ENCODE measurements at regions not wholly inside any gene's neighbourhood (a gene's known extent, or its start where the extent isn't known, plus 50 kb on each side); places are given as distances from the start of the nearest gene placed in this dataset.

DNA sequence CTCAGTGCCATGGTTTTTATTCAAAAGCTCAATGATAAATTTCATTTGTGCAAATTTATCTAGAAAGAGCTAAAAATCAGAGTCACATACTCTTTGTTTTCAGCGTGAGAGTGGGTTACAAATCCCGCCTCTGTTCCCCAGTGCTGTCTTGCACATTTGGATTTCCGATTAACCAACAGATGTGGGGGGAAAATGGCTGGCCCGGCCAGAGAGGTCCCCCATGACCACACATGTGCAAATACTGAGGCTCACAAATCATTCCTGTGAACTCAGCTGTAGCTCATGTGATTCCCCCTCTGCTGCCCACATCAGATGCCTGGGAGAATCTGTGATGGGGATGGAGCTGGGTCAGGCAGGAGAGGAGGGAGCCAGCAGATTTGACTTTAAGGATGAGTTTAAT lies 168.7 kb downstream of the PAX1 start:
- no peak for DNase-seq (ENCODE audit: low spot score)
- Histone ChIP-seq H3K27me3 (ENCODE audit: control insufficient read depth in 4 of 4, insufficient read depth in 4 of 4, low read length in 3 of 4) (no peaks in the 10 kb centered on the region), H3K9me3 (ENCODE audit: control insufficient read depth in 4 of 4, low read length in 3 of 4) (peaks cover 0 to 3% (median 0%) of the 10 kb centered on the region in 4 donors), H3K36me3 (ENCODE audit: control insufficient read depth in 4 of 4, insufficient read depth in 3 of 4, low read depth in 1 of 4, low read length in 3 of 4) (no peaks in the 10 kb centered on the region), H3K27ac (ENCODE audit: low read depth in 1 of 2, low read length in 2 of 2) (no peak overlapping the region), H3K4me3 (ENCODE audit: low read depth in 1 of 3, low read length in 3 of 3) (no peak overlapping the region), H3K4me1 (ENCODE audit: control insufficient read depth in 4 of 4, insufficient read depth in 4 of 4, low read length in 3 of 4) (no peaks in the 10 kb centered on the region), H3K9ac (ENCODE audit: low read depth in 1 of 2, low read length in 2 of 2) (no peak overlapping the region)
- WGBS, result 69% methylated on average over 4 of the region's 4 CpGs
- TF ChIP-seq, protein P1, sequence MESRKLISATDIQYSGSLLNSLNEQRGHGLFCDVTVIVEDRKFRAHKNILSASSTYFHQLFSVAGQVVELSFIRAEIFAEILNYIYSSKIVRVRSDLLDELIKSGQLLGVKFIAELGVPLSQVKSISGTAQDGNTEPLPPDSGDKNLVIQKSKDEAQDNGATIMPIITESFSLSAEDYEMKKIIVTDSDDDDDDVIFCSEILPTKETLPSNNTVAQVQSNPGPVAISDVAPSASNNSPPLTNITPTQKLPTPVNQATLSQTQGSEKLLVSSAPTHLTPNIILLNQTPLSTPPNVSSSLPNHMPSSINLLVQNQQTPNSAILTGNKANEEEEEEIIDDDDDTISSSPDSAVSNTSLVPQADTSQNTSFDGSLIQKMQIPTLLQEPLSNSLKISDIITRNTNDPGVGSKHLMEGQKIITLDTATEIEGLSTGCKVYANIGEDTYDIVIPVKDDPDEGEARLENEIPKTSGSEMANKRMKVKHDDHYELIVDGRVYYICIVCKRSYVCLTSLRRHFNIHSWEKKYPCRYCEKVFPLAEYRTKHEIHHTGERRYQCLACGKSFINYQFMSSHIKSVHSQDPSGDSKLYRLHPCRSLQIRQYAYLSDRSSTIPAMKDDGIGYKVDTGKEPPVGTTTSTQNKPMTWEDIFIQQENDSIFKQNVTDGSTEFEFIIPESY (IDR thresholded peaks at IDR 0.05), result no peak
- no peak for TF ChIP-seq FOXA2 (IDR thresholded peaks at IDR 0.05)
- TF ChIP-seq YY1 (IDR thresholded peaks at IDR 0.05), result no peak
- no peak for TF ChIP-seq NR2F2 (IDR thresholded peaks at IDR 0.05)
- no peak for TF ChIP-seq JUND (IDR thresholded peaks at IDR 0.05)
- TF ChIP-seq, protein P2, sequence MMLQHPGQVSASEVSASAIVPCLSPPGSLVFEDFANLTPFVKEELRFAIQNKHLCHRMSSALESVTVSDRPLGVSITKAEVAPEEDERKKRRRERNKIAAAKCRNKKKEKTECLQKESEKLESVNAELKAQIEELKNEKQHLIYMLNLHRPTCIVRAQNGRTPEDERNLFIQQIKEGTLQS (IDR thresholded peaks at IDR 0.05), result no peak
- no peak for TF ChIP-seq EGR1 (IDR thresholded peaks at IDR 0.05; ENCODE audit: low read depth in 2 of 2)
- no peak for TF ChIP-seq FOXA1 (IDR thresholded peaks at IDR 0.05)
- TF ChIP-seq GABPA (IDR thresholded peaks at IDR 0.05 in 1 of 2, conservative IDR thresholded peaks at IDR 0.05 in 1 of 2), result no peak
- TF ChIP-seq, protein P3, sequence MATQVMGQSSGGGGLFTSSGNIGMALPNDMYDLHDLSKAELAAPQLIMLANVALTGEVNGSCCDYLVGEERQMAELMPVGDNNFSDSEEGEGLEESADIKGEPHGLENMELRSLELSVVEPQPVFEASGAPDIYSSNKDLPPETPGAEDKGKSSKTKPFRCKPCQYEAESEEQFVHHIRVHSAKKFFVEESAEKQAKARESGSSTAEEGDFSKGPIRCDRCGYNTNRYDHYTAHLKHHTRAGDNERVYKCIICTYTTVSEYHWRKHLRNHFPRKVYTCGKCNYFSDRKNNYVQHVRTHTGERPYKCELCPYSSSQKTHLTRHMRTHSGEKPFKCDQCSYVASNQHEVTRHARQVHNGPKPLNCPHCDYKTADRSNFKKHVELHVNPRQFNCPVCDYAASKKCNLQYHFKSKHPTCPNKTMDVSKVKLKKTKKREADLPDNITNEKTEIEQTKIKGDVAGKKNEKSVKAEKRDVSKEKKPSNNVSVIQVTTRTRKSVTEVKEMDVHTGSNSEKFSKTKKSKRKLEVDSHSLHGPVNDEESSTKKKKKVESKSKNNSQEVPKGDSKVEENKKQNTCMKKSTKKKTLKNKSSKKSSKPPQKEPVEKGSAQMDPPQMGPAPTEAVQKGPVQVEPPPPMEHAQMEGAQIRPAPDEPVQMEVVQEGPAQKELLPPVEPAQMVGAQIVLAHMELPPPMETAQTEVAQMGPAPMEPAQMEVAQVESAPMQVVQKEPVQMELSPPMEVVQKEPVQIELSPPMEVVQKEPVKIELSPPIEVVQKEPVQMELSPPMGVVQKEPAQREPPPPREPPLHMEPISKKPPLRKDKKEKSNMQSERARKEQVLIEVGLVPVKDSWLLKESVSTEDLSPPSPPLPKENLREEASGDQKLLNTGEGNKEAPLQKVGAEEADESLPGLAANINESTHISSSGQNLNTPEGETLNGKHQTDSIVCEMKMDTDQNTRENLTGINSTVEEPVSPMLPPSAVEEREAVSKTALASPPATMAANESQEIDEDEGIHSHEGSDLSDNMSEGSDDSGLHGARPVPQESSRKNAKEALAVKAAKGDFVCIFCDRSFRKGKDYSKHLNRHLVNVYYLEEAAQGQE (IDR thresholded peaks at IDR 0.05), result no peak
- TF ChIP-seq CTCF (IDR thresholded peaks at IDR 0.05; ENCODE audit: low read depth, low read length, missing input control), result no peak
- TF ChIP-seq TAF1 (conservative IDR thresholded peaks at IDR 0.05), result no peak
- no peak for TF ChIP-seq HNF4G (IDR thresholded peaks at IDR 0.05)
- TF ChIP-seq RXRA (IDR thresholded peaks at IDR 0.05), result no peak
- TF ChIP-seq, protein P4, sequence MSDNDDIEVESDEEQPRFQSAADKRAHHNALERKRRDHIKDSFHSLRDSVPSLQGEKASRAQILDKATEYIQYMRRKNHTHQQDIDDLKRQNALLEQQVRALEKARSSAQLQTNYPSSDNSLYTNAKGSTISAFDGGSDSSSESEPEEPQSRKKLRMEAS (IDR thresholded peaks at IDR 0.05), result no peak
- TF ChIP-seq HNF4A (conservative IDR thresholded peaks at IDR 0.05), result no peak
- TF ChIP-seq RAD21 (IDR thresholded peaks at IDR 0.05), result no peak

GRCh38 chr20:21873291-21873690 lies 167.8 kb downstream of the PAX1 start:
- DNase-seq (ENCODE audit: low spot score), result no peak
- TF ChIP-seq, protein P2 (IDR thresholded peaks at IDR 0.05), result no peak
- H3K9ac ChIP-seq (ENCODE audit: low read depth in 1 of 2, low read length in 2 of 2), result no peak overlapping the region
- 60% methylated on average over 3 of the region's 3 CpGs for WGBS
- no peak overlapping the region for H3K27ac ChIP-seq (ENCODE audit: low read depth in 1 of 2, low read length in 2 of 2)
- H3K9me3 ChIP-seq (ENCODE audit: control insufficient read depth in 4 of 4, low read length in 3 of 4), result peaks cover 0 to 3% (median 0%) of the 10 kb centered on the region in 4 donors
- no peaks in the 10 kb centered on the region for H3K27me3 ChIP-seq (ENCODE audit: control insufficient read depth in 4 of 4, insufficient read depth in 4 of 4, low read length in 3 of 4)
- H3K4me3 ChIP-seq (ENCODE audit: low read depth in 1 of 3, low read length in 3 of 3), result no peak overlapping the region
- no peaks in the 10 kb centered on the region for H3K4me1 ChIP-seq (ENCODE audit: control insufficient read depth in 4 of 4, insufficient read depth in 4 of 4, low read length in 3 of 4)
- H3K36me3 ChIP-seq (ENCODE audit: control insufficient read depth in 4 of 4, insufficient read depth in 3 of 4, low read depth in 1 of 4, low read length in 3 of 4), result no peaks in the 10 kb centered on the region

All from liver (tissue), 8 donors.